ENCODE measurements at regions not wholly inside any gene's neighbourhood (a gene's known extent, or its start where the extent isn't known, plus 50 kb on each side); places are given as distances from the start of the nearest gene placed in this dataset.

DNA sequence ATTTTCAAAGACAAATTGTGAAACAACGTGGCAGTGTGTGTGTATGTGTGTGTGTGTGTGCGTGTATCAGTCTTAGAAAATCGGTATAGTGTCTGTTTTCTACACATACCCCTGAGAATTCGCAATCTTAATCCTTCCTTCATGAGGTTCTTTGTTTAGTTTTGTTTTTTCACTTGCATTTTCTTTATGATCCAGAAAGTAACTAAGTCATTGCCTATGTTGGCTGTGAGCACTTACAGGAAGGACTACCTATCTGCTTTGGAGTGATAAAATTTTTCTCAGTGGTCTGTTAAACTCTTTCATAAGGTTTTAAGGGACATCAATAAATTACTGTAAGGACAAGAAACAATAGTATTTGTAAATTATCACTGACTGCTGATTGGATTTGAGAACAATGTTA is 1587.1 kb downstream of the PCDH9 start:
- H3K27ac ChIP-seq, result no peak overlapping the region
- 75% methylated on average over 4 of the region's 4 CpGs for WGBS
- H3K4me1 ChIP-seq, result no peaks in the 10 kb centered on the region
- H3K9me3 ChIP-seq, result no peaks in the 10 kb centered on the region
- no peak overlapping the region for H3K4me3 ChIP-seq
- H3K27me3 ChIP-seq, result no peaks in the 10 kb centered on the region
- H3K36me3 ChIP-seq, result no peaks in the 10 kb centered on the region
- DNase-seq (ENCODE audit: low spot score in 2 of 2), result no peak
- no peak for TF ChIP-seq EP300 (IDR thresholded peaks at IDR 0.05)

DNA sequence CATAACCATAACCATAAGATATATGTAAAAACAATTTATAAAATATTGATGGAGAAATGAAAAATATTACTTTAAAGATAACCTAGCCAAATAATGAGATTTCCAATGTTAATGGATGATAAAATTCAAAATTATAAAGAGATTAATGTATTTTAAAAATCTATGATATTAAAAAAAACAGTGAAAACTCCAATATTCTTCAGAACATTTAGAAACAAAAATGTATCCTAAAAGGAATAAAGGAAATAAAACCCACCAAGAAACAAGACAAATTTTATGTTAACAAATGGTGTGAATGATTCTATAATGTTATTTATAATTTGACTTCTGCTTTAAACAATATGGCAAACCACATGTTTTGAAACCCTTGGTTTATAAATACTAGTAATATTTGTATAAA is 1587.8 kb downstream of the PCDH9 start:
- H3K27ac ChIP-seq, result no peak overlapping the region
- no peaks in the 10 kb centered on the region for H3K36me3 ChIP-seq
- no peak overlapping the region for H3K4me3 ChIP-seq
- TF ChIP-seq EP300 (IDR thresholded peaks at IDR 0.05), result no peak
- TF ChIP-seq, protein P1, sequence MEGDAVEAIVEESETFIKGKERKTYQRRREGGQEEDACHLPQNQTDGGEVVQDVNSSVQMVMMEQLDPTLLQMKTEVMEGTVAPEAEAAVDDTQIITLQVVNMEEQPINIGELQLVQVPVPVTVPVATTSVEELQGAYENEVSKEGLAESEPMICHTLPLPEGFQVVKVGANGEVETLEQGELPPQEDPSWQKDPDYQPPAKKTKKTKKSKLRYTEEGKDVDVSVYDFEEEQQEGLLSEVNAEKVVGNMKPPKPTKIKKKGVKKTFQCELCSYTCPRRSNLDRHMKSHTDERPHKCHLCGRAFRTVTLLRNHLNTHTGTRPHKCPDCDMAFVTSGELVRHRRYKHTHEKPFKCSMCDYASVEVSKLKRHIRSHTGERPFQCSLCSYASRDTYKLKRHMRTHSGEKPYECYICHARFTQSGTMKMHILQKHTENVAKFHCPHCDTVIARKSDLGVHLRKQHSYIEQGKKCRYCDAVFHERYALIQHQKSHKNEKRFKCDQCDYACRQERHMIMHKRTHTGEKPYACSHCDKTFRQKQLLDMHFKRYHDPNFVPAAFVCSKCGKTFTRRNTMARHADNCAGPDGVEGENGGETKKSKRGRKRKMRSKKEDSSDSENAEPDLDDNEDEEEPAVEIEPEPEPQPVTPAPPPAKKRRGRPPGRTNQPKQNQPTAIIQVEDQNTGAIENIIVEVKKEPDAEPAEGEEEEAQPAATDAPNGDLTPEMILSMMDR (IDR thresholded peaks at IDR 0.05), result no peak
- no peak for TF ChIP-seq POLR2AphosphoS5 (IDR thresholded peaks at IDR 0.05)
- TF ChIP-seq POLR2A (IDR thresholded peaks at IDR 0.05), result no peak
- no peaks in the 10 kb centered on the region for H3K9me3 ChIP-seq
- no peaks in the 10 kb centered on the region for H3K4me1 ChIP-seq
- no peak for DNase-seq (ENCODE audit: low spot score in 2 of 2)
- no peaks in the 10 kb centered on the region for H3K27me3 ChIP-seq

DNA sequence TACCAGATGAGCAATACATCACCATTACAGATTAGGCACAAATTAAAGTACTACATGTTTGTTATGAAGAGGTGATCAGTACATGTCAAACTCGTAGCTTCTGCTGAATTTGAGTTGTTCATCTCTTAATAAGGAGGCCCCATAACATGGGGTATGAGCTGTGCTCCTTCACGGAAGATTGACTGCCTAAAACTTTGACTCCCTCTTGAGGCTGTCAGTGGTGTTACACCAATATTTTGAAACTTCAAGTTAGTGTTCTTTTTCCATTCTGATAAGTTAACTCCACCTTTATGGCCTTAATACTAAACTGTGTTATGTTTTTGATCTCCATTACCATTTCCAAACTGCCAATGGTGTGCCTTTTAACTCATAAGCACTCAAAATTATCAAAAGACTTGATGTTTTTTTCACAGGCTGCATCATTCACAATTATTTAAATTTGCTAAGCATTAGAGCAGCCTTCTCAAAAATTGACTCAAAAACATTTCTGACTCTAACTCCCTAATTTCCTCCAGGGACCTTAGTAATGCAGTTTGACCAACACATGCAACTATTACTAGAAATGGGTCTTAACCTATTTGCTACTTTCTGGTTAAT is 1591.5 kb downstream of the PCDH9 start:
- no peaks in the 10 kb centered on the region for H3K9me3 ChIP-seq
- H3K27me3 ChIP-seq, result no peaks in the 10 kb centered on the region
- TF ChIP-seq POLR2A (IDR thresholded peaks at IDR 0.05), result no peak
- TF ChIP-seq, protein P1 (IDR thresholded peaks at IDR 0.05), result peak in 1 of 2 donors; percentile 47
- no peak overlapping the region for H3K4me3 ChIP-seq
- no peaks in the 10 kb centered on the region for H3K36me3 ChIP-seq
- H3K4me1 ChIP-seq, result no peaks in the 10 kb centered on the region
- H3K27ac ChIP-seq, result no peak overlapping the region
- DNase-seq (ENCODE audit: low spot score in 2 of 2), result no peak
- 34% methylated on average over 2 of the region's 2 CpGs for WGBS

DNA sequence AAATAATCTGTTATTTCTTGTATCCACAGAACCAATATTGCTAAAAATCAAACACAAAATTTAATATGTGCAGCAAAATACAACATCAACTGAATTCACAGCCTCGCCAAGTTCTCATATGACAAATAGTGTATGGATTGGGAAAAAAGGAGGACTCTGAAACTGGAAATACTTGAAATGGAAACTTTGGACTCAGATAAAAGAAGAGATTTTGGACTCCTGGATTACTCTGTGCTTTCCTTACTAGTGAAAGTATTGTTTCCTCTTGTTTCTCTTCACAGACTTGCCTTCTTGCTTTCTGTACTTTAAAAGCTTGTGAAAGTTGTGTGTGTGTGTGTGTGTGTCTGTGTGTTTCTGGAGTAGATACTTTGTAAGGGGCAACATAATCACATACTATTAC is 1596.3 kb downstream of the PCDH9 start:
- no peak for TF ChIP-seq EP300 (IDR thresholded peaks at IDR 0.05)
- TF ChIP-seq POLR2AphosphoS5 (IDR thresholded peaks at IDR 0.05), result no peak
- TF ChIP-seq, protein P1 (IDR thresholded peaks at IDR 0.05), result no peak
- no peak for TF ChIP-seq POLR2A (IDR thresholded peaks at IDR 0.05)
- Histone ChIP-seq H3K36me3 (no peaks in the 10 kb centered on the region), H3K27me3 (no peaks in the 10 kb centered on the region), H3K4me1 (no peaks in the 10 kb centered on the region), H3K27ac (no peak overlapping the region), H3K9me3 (no peaks in the 10 kb centered on the region), H3K4me3 (no peak overlapping the region)
- no peak for DNase-seq (ENCODE audit: low spot score in 2 of 2)
- WGBS, result 62% methylated on average over 1 of the region's 1 CpG

DNA sequence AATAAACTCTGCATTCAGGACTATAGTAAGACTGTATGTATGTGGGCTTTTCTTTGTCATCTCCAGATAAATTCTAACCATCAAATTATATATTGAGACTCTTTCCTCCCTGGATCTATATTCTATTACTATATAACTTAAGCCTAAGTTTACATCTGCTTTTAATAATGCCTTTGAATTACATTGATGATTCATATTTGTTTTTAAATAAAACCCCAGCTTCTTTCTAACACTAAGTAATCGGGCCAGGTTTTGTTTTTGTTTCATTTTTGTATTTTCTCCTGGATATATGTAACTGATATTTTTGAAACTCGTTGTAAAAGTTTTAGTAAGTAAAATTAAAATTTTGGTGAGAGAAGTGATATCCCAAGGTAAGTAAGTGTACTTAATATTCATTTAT is 1599.1 kb downstream of the PCDH9 start:
- H3K9me3 ChIP-seq, result no peaks in the 10 kb centered on the region
- no peaks in the 10 kb centered on the region for H3K4me1 ChIP-seq
- no peak for DNase-seq (ENCODE audit: low spot score in 2 of 2)
- H3K4me3 ChIP-seq, result no peak overlapping the region
- WGBS, result 52% methylated on average over 2 of the region's 2 CpGs
- no peaks in the 10 kb centered on the region for H3K36me3 ChIP-seq
- no peak overlapping the region for H3K27ac ChIP-seq
- no peaks in the 10 kb centered on the region for H3K27me3 ChIP-seq
- TF ChIP-seq, protein P1 (IDR thresholded peaks at IDR 0.05), result no peak

DNA sequence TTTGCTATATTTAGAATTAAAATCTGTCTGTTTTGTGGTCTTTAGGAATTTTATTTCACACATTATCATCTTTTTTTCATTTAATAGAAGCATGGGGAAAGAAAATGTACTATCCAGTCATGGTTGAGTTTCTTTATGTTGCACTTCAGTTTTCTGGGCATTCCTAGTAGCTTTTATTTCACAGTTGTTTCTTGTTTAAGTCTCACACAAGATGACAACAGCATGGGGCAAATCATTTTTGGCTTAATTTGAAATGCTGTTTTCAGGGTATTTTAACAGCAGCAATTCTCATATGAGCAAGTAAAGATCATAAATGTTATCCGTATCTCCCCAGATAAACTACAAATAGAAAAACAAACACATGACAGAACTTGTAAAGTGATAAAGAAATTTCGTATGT is 1600.2 kb downstream of the PCDH9 start:
- Histone ChIP-seq H3K27me3 (no peaks in the 10 kb centered on the region), H3K4me1 (no peaks in the 10 kb centered on the region), H3K9me3 (no peaks in the 10 kb centered on the region), H3K27ac (no peak overlapping the region), H3K36me3 (no peaks in the 10 kb centered on the region), H3K4me3 (no peak overlapping the region)
- no peak for DNase-seq (ENCODE audit: low spot score in 2 of 2)
- WGBS, result 78% methylated on average over 2 of the region's 2 CpGs
- TF ChIP-seq EP300 (IDR thresholded peaks at IDR 0.05) (no peak), POLR2A (IDR thresholded peaks at IDR 0.05) (no peak), POLR2AphosphoS5 (IDR thresholded peaks at IDR 0.05) (no peak)

Measured in suprapubic skin (tissue), 4 donors.